ENCODE measurements at regions not wholly inside any gene's neighbourhood (a gene's known extent, or its start where the extent isn't known, plus 50 kb on each side); places are given as distances from the start of the nearest gene placed in this dataset.
A peak's percentile ranks its signal among the peaks of the same experiment; 100 is the strongest.

DNA sequence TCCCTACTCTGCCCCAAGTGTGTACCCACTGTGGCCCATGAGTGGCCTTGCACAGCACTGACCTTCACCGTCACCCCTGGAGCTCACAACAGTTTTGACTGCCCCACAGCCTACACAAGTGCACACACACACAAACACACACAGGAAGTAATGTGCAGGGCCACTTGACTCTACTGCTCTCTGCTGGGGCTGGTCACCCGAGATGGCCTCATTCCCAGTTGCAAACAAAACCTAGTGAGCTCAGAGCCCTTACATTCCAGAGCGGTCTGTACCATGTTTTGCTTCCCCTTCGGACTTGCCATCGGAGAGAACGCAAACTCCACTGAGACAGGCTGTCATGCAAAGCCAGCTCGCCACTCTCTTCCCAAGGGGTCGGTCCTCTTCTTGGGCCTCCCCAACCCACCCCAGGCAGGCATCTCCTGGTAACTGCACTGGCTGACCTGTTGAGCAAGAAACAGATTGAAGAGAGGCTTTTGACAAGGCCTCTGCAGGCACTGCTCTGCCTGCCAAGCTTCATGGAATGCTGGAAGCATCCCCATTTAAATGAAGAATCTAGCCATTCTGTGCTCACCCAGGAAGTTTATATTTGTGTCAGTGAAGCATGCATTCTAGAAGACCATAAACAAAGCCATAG, 232.0 kb upstream of the IGF1R start:
- no peak for DNase-seq (ENCODE audit: low spot score in 2 of 2)
- H3K4me1 ChIP-seq = no peaks in the 10 kb centered on the region
- peaks cover 16% of the 10 kb centered on the region for H3K27me3 ChIP-seq (ENCODE audit: low read depth)
- H3K9me3 ChIP-seq = no peaks in the 10 kb centered on the region
- H3K4me3 ChIP-seq = no peak overlapping the region
- H3K36me3 ChIP-seq (replicated peaks) = no peaks in the 10 kb centered on the region
- in situ Hi-C loops (cut with MboI; ENCODE audit: low sequenced_read_pairs) = no loop called here

DNA sequence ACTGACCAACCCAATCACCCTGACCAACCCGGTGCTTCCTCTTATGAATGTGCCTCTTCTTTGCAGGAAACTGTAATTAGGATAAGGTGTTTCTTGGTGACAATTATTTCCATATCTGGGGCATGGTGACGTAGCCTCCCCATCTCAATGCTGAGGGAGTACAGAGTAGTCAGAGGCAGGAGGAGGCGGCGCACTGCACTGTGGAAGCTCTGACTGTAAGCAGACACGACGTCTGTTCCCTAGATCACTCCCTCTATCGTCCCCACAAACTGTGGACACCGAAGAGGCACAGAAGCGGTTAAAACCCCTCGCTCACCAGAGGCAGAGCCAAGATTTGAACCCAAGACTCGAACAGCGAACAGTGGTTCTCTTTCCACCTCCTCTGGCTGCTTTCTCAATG, 231.0 kb upstream of the IGF1R start:
- DNase-seq (ENCODE audit: low spot score in 2 of 2) = no peak
- H3K36me3 ChIP-seq (replicated peaks) = no peaks in the 10 kb centered on the region
- no peak overlapping the region for H3K4me3 ChIP-seq
- in situ Hi-C loops (cut with MboI; ENCODE audit: low sequenced_read_pairs) = no loop called here
- H3K9me3 ChIP-seq = no peaks in the 10 kb centered on the region
- peaks cover 3% of the 10 kb centered on the region; the same call in 1 of the 2 replicates for H3K4me1 ChIP-seq
- H3K27me3 ChIP-seq (ENCODE audit: low read depth) = peaks cover 18% of the 10 kb centered on the region

DNA sequence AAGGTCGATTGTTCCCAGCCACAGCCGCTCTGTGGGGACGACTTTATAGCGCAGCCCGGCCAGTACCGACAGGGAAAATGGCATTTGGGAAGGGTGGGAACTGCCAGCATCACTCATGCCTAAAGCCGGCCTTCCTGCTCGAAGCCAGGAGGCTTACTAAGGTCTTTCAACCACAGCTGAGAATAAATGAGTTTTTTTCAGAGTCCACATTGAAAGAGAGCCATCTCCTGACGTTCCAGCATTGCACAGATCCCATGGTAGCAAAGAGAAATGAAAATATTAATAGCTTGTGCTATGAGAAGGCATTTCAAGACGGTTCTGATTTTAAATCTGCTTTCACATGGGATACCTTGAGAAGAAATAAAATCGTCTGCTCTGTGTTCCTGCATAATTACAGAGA, 230.2 kb upstream of the IGF1R start:
- H3K36me3 ChIP-seq (replicated peaks) = no peaks in the 10 kb centered on the region
- in situ Hi-C loops (cut with MboI; ENCODE audit: low sequenced_read_pairs) = no loop called here
- no peaks in the 10 kb centered on the region for H3K9me3 ChIP-seq
- H3K4me1 ChIP-seq = peaks cover 3% of the 10 kb centered on the region; the same call in 1 of the 2 replicates
- DNase-seq (ENCODE audit: low spot score in 2 of 2) = no peak
- no peak overlapping the region for H3K4me3 ChIP-seq
- H3K27me3 ChIP-seq (ENCODE audit: low read depth) = peaks cover 15% of the 10 kb centered on the region

DNA sequence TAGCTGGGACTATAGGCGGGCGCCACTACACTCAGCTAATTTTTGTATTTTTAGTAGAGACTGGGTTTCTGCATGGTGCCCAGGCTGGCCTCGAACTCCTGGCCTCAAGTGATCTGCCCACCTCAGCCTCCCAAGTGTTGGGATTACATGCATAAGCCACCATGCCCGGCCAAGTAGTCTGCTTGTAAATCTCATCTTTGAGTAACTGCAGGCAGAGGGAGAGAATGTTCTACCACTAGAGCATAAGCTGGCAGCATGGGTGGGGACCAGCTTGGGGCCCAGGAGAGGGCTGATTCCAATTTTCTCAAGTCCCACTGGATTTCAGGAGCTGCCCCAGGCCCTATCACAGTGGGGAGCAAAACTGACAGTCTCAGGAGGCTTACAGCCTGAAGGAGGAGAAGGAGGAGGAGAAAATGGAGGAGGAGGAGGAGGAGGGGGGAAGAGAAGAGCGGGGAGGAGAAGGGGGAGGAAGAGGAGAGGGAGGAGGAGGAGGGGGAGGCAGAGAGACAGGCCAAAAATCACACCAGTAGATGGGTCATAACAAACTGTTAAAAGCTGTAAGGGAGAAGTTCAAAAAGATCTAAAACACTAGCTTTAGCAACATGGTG, 229.1 kb upstream of the IGF1R start:
- H3K9me3 ChIP-seq = no peaks in the 10 kb centered on the region
- H3K4me3 ChIP-seq = no peak overlapping the region
- peaks cover 3% of the 10 kb centered on the region; the same call in 1 of the 2 replicates for H3K4me1 ChIP-seq
- in situ Hi-C loops (cut with MboI; ENCODE audit: low sequenced_read_pairs) = no loop called here
- H3K27me3 ChIP-seq (ENCODE audit: low read depth) = peaks cover 14% of the 10 kb centered on the region
- DNase-seq (ENCODE audit: low spot score in 2 of 2) = no peak
- H3K36me3 ChIP-seq (replicated peaks) = no peaks in the 10 kb centered on the region

DNA sequence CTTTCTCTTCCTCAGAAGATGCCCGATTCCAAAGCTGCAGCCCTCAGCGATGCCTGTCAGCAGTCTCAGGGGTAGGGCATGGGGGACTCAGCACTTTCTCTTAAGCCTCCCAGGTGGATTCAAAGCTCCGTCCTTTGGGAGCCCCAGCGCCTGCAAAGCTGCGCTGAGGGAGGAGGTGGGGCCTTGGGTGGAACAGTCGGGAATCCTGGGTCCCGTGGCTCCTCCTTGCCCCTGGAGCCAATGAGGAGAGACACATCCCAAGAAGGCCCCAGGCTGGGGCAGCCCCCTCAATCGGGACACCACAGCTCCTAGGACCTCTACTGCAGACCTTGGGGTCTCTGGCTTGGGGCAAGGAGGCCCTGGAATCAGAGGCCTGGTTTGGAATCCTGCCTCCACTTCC, 227.5 kb upstream of the IGF1R start:
- in situ Hi-C loops (cut with MboI; ENCODE audit: low sequenced_read_pairs) = loop anchor here (5.0 to 10.0 kb wide), 2 partner anchors 129 to 516 kb away; no protein-coding TSS in a partner anchor

DNA sequence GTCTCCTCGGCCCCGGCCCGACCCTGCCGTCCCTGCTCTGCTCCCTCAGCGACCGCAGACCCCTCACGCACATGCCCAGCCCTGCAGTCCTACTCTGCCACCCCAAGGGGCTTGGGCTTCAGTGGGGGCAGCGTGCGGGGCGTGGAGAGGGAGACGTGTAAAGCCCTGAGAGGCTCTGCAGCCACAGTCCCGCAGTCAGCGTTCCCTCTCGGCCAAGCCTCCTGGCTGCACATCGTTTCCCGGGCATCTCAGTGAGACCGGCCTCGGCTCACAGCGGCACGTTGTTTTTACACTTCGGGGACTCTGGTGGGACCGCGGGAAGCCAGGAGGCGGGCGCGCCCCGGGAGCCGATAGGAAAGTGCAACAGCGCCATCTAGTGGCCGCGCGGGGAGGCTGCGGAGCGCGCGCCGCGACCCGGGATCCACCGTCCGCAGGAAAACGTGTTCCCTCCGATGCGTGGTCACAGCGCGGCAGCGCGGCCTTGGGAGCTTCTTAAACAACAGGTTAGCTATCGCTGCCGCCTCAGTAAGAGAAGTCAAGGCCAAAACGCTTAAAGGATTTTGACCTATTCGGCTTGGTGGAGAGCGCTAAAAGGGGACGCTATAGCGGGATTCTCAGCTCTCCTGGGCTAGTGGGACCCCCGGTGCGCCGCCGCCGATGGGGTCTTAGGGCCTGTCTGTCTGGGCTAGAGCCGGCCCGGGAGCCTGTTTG, 226.8 kb upstream of the IGF1R start:
- Histone ChIP-seq H3K4me3 (peak overlapping the region; percentile 10; the same call in 1 of the 2 replicates), H3K4me1 (peaks cover 3% of the 10 kb centered on the region; the same call in 1 of the 2 replicates), H3K27me3 (ENCODE audit: low read depth) (peaks cover 14% of the 10 kb centered on the region), H3K36me3 (replicated peaks) (no peaks in the 10 kb centered on the region), H3K9me3 (no peaks in the 10 kb centered on the region)
- in situ Hi-C loops (cut with MboI; ENCODE audit: low sequenced_read_pairs) = loop anchor here (5.0 to 10.0 kb wide), 2 partner anchors 129 to 517 kb away; no protein-coding TSS in a partner anchor
- peak; percentile 52 to 86 for DNase-seq (ENCODE audit: low spot score in 2 of 2)

More for the DNA sequence above, 227.5 kb upstream of the IGF1R start:
- Histone ChIP-seq H3K4me3 (no peak overlapping the region), H3K4me1 (peaks cover 3% of the 10 kb centered on the region; the same call in 1 of the 2 replicates), H3K36me3 (replicated peaks) (no peaks in the 10 kb centered on the region), H3K27me3 (ENCODE audit: low read depth) (peaks cover 14% of the 10 kb centered on the region), H3K9me3 (no peaks in the 10 kb centered on the region)
- DNase-seq (ENCODE audit: low spot score in 2 of 2) = no peak

DNA sequence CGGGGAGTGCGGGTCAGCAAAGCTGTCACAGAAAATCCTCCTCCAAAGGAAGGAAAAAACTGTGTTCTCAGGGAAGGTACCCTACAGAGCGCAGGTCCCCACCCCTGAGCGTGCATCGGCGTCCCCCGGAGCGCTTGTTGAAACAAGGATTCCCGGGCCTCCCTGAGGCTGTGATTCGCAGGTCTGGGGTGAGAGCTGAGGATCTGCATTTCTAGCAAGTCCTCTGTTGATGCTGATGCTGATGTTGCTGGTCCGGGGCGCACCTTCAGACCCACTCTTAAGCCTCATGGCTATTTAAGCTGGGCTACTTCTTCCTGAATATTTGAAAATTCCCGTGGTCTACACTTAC, 226.2 kb upstream of the IGF1R start:
- Histone ChIP-seq H3K4me1 (peaks cover 3% of the 10 kb centered on the region; the same call in 1 of the 2 replicates), H3K4me3 (peak overlapping the region; percentile 10; the same call in 1 of the 2 replicates), H3K27me3 (ENCODE audit: low read depth) (peaks cover 14% of the 10 kb centered on the region), H3K36me3 (replicated peaks) (no peaks in the 10 kb centered on the region), H3K9me3 (no peaks in the 10 kb centered on the region)
- DNase-seq (ENCODE audit: low spot score in 2 of 2) = no peak
- in situ Hi-C loops (cut with MboI; ENCODE audit: low sequenced_read_pairs) = loop anchor here (5.0 to 10.0 kb wide), 2 partner anchors 130 to 517 kb away; no protein-coding TSS in a partner anchor

DNA sequence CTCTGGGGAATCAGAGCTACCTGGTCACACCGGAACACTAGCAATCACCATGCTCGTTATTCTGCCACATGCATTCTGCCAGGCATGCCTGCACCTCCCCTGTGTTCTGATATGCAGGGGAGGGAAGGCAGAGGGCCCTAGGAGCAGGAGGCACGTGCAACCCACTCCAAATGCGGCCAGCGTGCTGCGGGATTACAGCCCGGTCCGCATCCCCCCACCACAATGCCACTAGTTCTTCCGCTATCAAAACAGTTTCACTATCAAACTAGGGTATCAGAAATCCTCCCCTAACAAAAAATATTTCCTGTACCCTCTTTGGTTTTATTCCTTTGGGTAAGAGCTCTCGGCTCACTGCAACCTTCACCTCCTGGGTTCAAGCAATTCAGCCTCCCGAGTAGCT, 223.2 kb upstream of the IGF1R start:
- peaks cover 12% of the 10 kb centered on the region for H3K27me3 ChIP-seq (ENCODE audit: low read depth)
- H3K4me3 ChIP-seq = no peak overlapping the region
- peaks cover 3% of the 10 kb centered on the region; the same call in 1 of the 2 replicates for H3K4me1 ChIP-seq
- H3K36me3 ChIP-seq (replicated peaks) = no peaks in the 10 kb centered on the region
- DNase-seq (ENCODE audit: low spot score in 2 of 2) = no peak
- in situ Hi-C loops (cut with MboI; ENCODE audit: low sequenced_read_pairs) = loop anchor here (10.0 to 25.0 kb wide), 2 partner anchors 520 to 787 kb away; no protein-coding TSS in a partner anchor
- no peaks in the 10 kb centered on the region for H3K9me3 ChIP-seq

DNA sequence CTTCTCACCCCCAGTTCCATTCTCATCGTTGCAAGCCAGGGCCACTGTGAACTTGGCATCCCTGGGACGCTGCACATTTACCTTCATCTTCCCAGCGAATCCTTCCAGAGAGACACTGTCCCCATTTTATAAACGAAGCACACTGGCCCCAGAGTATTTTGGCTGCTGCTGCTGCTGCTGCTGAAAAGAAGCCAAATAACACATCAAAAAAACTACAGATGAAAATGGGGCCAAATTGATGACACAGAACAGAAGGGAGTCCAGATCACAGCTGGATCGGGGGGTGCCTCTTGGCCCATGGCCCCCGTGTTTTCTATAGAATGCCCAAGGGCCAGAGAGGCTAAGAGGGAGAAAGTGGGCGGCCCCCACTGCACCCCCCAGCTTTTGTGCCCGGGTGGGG, 221.0 kb upstream of the IGF1R start:
- Histone ChIP-seq H3K36me3 (replicated peaks) (no peaks in the 10 kb centered on the region), H3K4me1 (no peaks in the 10 kb centered on the region), H3K9me3 (no peaks in the 10 kb centered on the region), H3K27me3 (ENCODE audit: low read depth) (no peaks in the 10 kb centered on the region), H3K4me3 (no peak overlapping the region)
- no peak for DNase-seq (ENCODE audit: low spot score in 2 of 2)
- in situ Hi-C loops (cut with MboI; ENCODE audit: low sequenced_read_pairs) = loop anchor here (10.0 to 25.0 kb wide), 2 partner anchors 523 to 785 kb away; no protein-coding TSS in a partner anchor

DNA sequence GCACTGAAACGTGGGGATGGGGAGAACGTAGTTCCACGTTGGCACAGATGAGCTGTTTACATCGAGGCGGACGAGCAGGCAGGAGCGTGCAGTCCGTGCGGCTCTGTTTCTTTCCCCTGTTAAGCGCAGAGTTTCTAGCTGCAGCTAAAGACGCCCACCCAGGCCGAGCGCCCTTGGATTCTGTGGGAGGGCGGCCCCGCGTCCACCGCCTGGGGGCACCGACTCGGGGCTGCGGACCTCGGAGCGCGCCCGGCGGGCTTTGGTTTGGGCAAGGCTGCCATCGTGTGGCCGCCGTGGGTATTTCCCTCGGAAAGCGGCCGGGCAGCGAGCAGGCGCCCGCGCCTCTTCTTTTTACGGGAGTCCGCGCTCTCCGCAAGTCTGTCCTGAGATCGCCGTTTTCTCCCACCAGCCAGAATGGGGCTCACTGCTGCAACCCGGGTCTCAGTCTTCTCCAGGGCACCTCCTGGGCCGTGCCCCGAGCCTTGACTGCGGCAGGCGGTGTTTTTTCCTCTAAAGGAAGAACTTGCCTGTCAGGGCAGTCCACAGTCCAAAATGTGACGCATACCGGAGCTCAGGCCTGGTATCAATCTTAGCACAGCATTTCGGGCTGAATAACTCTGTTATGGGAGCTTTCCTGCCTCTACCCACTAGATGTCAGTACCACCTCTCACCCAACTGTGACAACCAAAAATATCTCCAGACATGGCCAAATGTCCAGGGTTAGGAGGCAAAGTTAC, 219.9 kb upstream of the IGF1R start:
- Histone ChIP-seq H3K36me3 (replicated peaks) (no peaks in the 10 kb centered on the region), H3K27me3 (ENCODE audit: low read depth) (no peaks in the 10 kb centered on the region), H3K4me1 (no peaks in the 10 kb centered on the region), H3K4me3 (peak overlapping the region; percentile 25), H3K9me3 (no peaks in the 10 kb centered on the region)
- in situ Hi-C loops (cut with MboI; ENCODE audit: low sequenced_read_pairs) = loop anchor here (10.0 to 25.0 kb wide), 2 partner anchors 524 to 784 kb away; no protein-coding TSS in a partner anchor
- DNase-seq (ENCODE audit: low spot score in 2 of 2) = peak; percentile 42 to 86

DNA sequence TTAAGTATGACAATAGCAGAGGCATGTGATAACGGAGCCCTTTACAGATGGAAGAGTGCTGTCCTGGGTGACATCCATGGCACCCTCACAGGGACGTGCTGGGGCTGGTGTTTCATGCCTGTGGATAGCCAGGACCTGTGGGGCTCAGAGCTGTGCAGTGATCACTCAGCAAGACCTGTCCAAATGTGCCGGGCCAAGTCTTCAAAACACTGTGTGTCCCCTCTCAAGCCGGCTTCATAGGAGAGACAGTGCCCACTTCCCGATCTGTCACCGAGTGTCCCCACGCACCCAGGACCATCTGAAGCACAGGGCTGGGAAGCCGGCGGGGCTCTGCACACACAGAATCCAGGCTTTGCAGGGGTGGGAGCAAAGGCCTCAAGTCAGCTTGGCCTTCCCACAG, 217.2 kb upstream of the IGF1R start:
- Histone ChIP-seq H3K4me3 (no peak overlapping the region), H3K27me3 (ENCODE audit: low read depth) (no peaks in the 10 kb centered on the region), H3K9me3 (no peaks in the 10 kb centered on the region; the same call in 1 of the 2 replicates), H3K4me1 (no peaks in the 10 kb centered on the region), H3K36me3 (replicated peaks) (no peaks in the 10 kb centered on the region)
- in situ Hi-C loops (cut with MboI; ENCODE audit: low sequenced_read_pairs) = loop anchor here (25.0 kb wide), 1 partner anchor 781 kb away; no protein-coding TSS in a partner anchor
- no peak for DNase-seq (ENCODE audit: low spot score in 2 of 2)

DNA sequence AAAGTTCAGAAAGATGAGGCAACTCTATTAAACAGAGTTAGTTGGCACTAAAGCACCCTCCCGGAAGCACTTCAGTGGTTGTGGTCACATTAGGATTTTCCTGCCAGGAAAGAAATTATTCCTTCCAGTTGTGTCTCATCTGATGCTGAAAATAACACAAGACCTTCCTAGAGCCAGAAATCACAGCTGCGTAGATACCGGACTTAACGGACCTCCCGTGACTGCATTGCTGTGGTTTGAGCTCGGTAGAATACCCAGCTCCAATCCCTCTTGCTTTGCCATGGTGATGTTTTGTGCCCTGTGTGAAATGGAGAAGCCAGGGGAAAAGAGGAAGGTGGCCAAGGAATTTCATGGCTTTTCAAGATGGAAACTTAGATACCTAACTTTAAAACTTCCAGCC, 215.0 kb upstream of the IGF1R start:
- DNase-seq (ENCODE audit: low spot score in 2 of 2) = no peak
- H3K4me1 ChIP-seq = no peaks in the 10 kb centered on the region
- in situ Hi-C loops (cut with MboI; ENCODE audit: low sequenced_read_pairs) = loop anchor here (25.0 kb wide), 1 partner anchor 779 kb away; no protein-coding TSS in a partner anchor
- H3K4me3 ChIP-seq = no peak overlapping the region
- H3K27me3 ChIP-seq (ENCODE audit: low read depth) = no peaks in the 10 kb centered on the region
- H3K9me3 ChIP-seq = no peaks in the 10 kb centered on the region; the same call in 1 of the 2 replicates
- no peaks in the 10 kb centered on the region for H3K36me3 ChIP-seq (replicated peaks)

DNA sequence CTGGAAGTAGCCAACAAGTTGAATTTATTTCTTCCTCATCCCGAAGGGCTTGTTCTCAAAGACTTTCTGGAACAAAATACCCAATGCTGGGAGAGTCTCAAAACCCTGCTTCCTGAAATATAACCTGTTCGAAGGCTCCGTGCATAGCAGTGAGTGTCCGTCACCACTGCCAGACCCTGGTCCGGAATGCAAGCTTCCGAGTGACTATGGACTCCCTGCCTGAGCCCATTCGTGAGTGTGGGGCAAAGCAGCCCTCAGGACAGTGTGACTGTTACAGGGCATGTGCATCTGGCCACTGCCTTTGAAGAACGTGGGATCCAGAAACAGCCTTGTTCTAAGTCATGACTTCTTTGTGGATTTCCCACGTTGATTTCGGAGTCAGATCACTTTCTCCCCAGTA, 214.5 kb upstream of the IGF1R start:
- no peak for DNase-seq (ENCODE audit: low spot score in 2 of 2)
- in situ Hi-C loops (cut with MboI; ENCODE audit: low sequenced_read_pairs) = loop anchor here (25.0 kb wide), 1 partner anchor 778 kb away; no protein-coding TSS in a partner anchor
- H3K9me3 ChIP-seq = no peaks in the 10 kb centered on the region; the same call in 1 of the 2 replicates

More for the DNA sequence above, 214.5 kb upstream of the IGF1R start:
- no peaks in the 10 kb centered on the region for H3K36me3 ChIP-seq (replicated peaks)
- no peak overlapping the region for H3K4me3 ChIP-seq
- H3K27me3 ChIP-seq (ENCODE audit: low read depth) = no peaks in the 10 kb centered on the region
- no peaks in the 10 kb centered on the region for H3K4me1 ChIP-seq

All from HAP-1 (cell line).